OCI-LY7 (cell line): ENCODE measurements at regions not wholly inside any gene's neighbourhood (a gene's known extent, or its start where the extent isn't known, plus 50 kb on each side); places are given as distances from the start of the nearest gene placed in this dataset.
"Not testable (repeated sequence)": the region's sequence is repeated elsewhere in the genome, so short reads cannot be mapped to it uniquely, and the experiment has no call there.

ENCODE experiments used
- BruUV-seq: library from RNA; stranded (reverse); fragments of 400-500 nt; replicated peaks from 2 replicates; lab custom pipeline; 2021; lab: Mats Ljungman, UMichigan
- CTCF ChIA-PET: fragments of 300-600 bp; sonication (Branson Sonifier 250); formaldehyde crosslinking; loops from one replicate; lab custom pipeline; 2022; ENCODE audit warnings: antibody characterized with exemption; ENCODE audit not compliant: unreplicated experiment; lab: Charles Lee
- POLR2A ChIA-PET: fragments of 300-600 bp; sonication (Branson Sonifier 250); formaldehyde crosslinking; loops from one replicate; lab custom pipeline; 2022; ENCODE audit warnings: antibody characterized with exemption; lab: Charles Lee
- DNase-seq: peaks from one replicate; pipeline ENCODE4 v3.0.0-alpha.2; 2015; ENCODE audit warnings: low spot score
- H2AFZ ChIP-seq: fragments of 200-600 bp; sonication (generic), shearing (Covaris generic); 2 replicates; pipeline ENCODE4 v1.6.1; 2014; ENCODE audit warnings: mild to moderate bottlenecking, antibody characterized with exemption, low read length, moderate library complexity
- H3K27ac ChIP-seq: fragments of 200-600 bp; sonication (generic); 2 replicates; pipeline ENCODE4 v1.5.1; 2014; ENCODE audit warnings: mixed run types, low read depth, mild to moderate bottlenecking, moderate library complexity, low read length, inconsistent platforms; ENCODE audit not compliant: poor library complexity, severe bottlenecking
- H3K36me3 ChIP-seq: fragments of 200-600 bp; sonication (generic); 2 replicates; pipeline ENCODE4 v1.6.1; 2014; ENCODE audit warnings: mild to moderate bottlenecking, antibody characterized with exemption, low read length, moderate library complexity, mixed read lengths; ENCODE audit not compliant: insufficient read depth
- H3K4me1 ChIP-seq: fragments of 200-600 bp; sonication (generic); 2 replicates; pipeline ENCODE4 v1.5.1; 2014; ENCODE audit warnings: mild to moderate bottlenecking, low read length; ENCODE audit not compliant: insufficient read depth, poor library complexity, severe bottlenecking
- H3K4me2 ChIP-seq: fragments of 200-600 bp; sonication (generic); 2 replicates; pipeline ENCODE4 v1.6.1; 2014; ENCODE audit warnings: mild to moderate bottlenecking, low read length
- H3K4me3 ChIP-seq: fragments of 200-600 bp; sonication (generic); 2 replicates; pipeline ENCODE4 v1.5.1; 2014; ENCODE audit warnings: mild to moderate bottlenecking, low read depth, low read length; ENCODE audit not compliant: poor library complexity, severe bottlenecking
- H3K79me2 ChIP-seq: fragments of 200-600 bp; sonication (generic); 2 replicates; pipeline ENCODE4 v1.6.1; 2016; ENCODE audit warnings: low read depth, mild to moderate bottlenecking, low read length, moderate library complexity, mixed read lengths; ENCODE audit not compliant: insufficient read depth
- H3K9me2 ChIP-seq: fragments of 200-600 bp; sonication (generic); 2 replicates; pipeline ENCODE4 v1.6.1; 2016; ENCODE audit warnings: mild to moderate bottlenecking, low read length, mixed read lengths; ENCODE audit not compliant: insufficient read depth
- H3K9me3 ChIP-seq: fragments of 200-600 bp; sonication (generic); 2 replicates; pipeline ENCODE4 v1.6.1; 2014; ENCODE audit warnings: mild to moderate bottlenecking, mixed run types, low read length, mixed read lengths
- H4K20me1 ChIP-seq: fragments of 200-600 bp; sonication (generic); 2 replicates; pipeline ENCODE4 v1.6.1; 2014; ENCODE audit warnings: mild to moderate bottlenecking, antibody characterized with exemption, low read length, moderate library complexity, mixed read lengths; ENCODE audit not compliant: insufficient read depth
- CTCF ChIP-seq: fragments of 200-600 bp; sonication (generic); conservative IDR thresholded peaks from 2 replicates; pipeline ENCODE4 v1.5.1; 2014; ENCODE audit warnings: mild to moderate bottlenecking, antibody characterized with exemption, low read length, moderate library complexity, mixed read lengths
- EZH2phosphoT487 ChIP-seq: fragments of 200-600 bp; sonication (generic); IDR thresholded peaks from 2 replicates; pipeline ENCODE4 v1.6.1; 2018; ENCODE audit warnings: low read depth, borderline replicate concordance, mild to moderate bottlenecking, mixed run types, antibody characterized with exemption, low read length, moderate library complexity, mixed read lengths
- intact Hi-C: fragments of 100-400 bp; cut with micrococcal nuclease; formaldehyde crosslinking; loops from one replicate; pipeline ENCODE4 v1.10.0; 2022; ENCODE audit not compliant: unreplicated experiment

- no peak for TF ChIP-seq EZH2phosphoT487
- TF ChIP-seq CTCF, result no peak
- H3K27ac ChIP-seq, result no peak overlapping the region
- CTCF ChIA-PET, result no interaction called here
- H3K4me1 ChIP-seq, result no peaks in the 10 kb centered on the region
- no peaks in the 10 kb centered on the region for H3K36me3 ChIP-seq
- no peaks in the 10 kb centered on the region for H3K79me2 ChIP-seq
- no peaks in the 10 kb centered on the region for H3K9me2 ChIP-seq
- intact Hi-C loops, result no loop called here
- no peaks in the 10 kb centered on the region for H3K9me3 ChIP-seq
- no TSS peak for BruUV-seq
- H3K4me3 ChIP-seq, result no peak overlapping the region
- no peaks in the 10 kb centered on the region for H4K20me1 ChIP-seq
- no peak overlapping the region for H3K4me2 ChIP-seq
- no peak overlapping the region for H2AFZ ChIP-seq
- POLR2A ChIA-PET, result no interaction called here
- no peak for DNase-seq
These were observed 122.0 kb upstream of the LDB2 start for GRCh38 chr4:17020451-17020850.

- CTCF ChIA-PET, H3K27ac ChIP-seq, H4K20me1 ChIP-seq, DNase-seq, H3K36me3 ChIP-seq, H3K9me3 ChIP-seq, intact Hi-C loops, BruUV-seq, H3K9me2 ChIP-seq, H3K4me2 ChIP-seq, H3K79me2 ChIP-seq, H2AFZ ChIP-seq, H3K4me1 ChIP-seq, H3K4me3 ChIP-seq: not testable (repeated sequence)
- POLR2A ChIA-PET, result interaction anchor here (0.6 to 1.2 kb wide), 5 partner anchors 12 to 677 kb away, joined by 3 to 4 read pairs (median 3); no protein-coding TSS in a partner anchor
These were observed 120.2 kb upstream of the LDB2 start for GRCh38 chr4:17018621-17019020.

GRCh38 chr4:17018013-17018412 lies 119.6 kb upstream of the LDB2 start:
- Histone ChIP-seq H3K4me2 (no peak overlapping the region), H3K36me3 (no peaks in the 10 kb centered on the region), H4K20me1 (no peaks in the 10 kb centered on the region), H3K9me2 (no peaks in the 10 kb centered on the region), H3K9me3 (no peaks in the 10 kb centered on the region), H3K4me3 (no peak overlapping the region), H3K4me1 (no peaks in the 10 kb centered on the region), H3K79me2 (no peaks in the 10 kb centered on the region), H3K27ac (no peak overlapping the region), H2AFZ (no peak overlapping the region)
- DNase-seq, result no peak
- intact Hi-C loops, result no loop called here
- CTCF ChIA-PET, result no interaction called here
- no TSS peak for BruUV-seq
- TF ChIP-seq CTCF (no peak), EZH2phosphoT487 (no peak)
- POLR2A ChIA-PET, result interaction anchor here (0.5 to 1.2 kb wide), 3 partner anchors 12 to 678 kb away, joined by 3 to 4 read pairs (median 3); no protein-coding TSS in a partner anchor
